Endodermal cell (in vitro differentiated cells): ENCODE measurements at regions not wholly inside any gene's neighbourhood (a gene's known extent, or its start where the extent isn't known, plus 50 kb on each side); places are given as distances from the start of the nearest gene placed in this dataset.

Source experiments
- DNase-seq: peaks from one replicate; pipeline ENCODE4 v3.0.0-alpha.2; 2017
- H3K27ac ChIP-seq: 2 replicates; pipeline ENCODE4 v1.5.1; 2013; ENCODE audit warnings: mild to moderate bottlenecking, low read depth, low read length, moderate library complexity
- H3K27me3 ChIP-seq: 2 replicates; pipeline ENCODE4 v1.6.1; 2013; ENCODE audit warnings: mild to moderate bottlenecking, low read length, moderate library complexity; ENCODE audit not compliant: insufficient read depth, control insufficient read depth, poor library complexity, severe bottlenecking
- H3K36me3 ChIP-seq: 2 replicates; pipeline ENCODE4 v1.7.0; 2013; ENCODE audit warnings: mild to moderate bottlenecking, low read length, moderate library complexity; ENCODE audit not compliant: control insufficient read depth, insufficient read depth
- H3K4me1 ChIP-seq: one replicate; pipeline ENCODE4 v1.7.0; 2013; ENCODE audit warnings: low read length; ENCODE audit not compliant: control insufficient read depth, insufficient read depth
- H3K4me3 ChIP-seq: 2 replicates; pipeline ENCODE4 v1.5.1; 2013; ENCODE audit warnings: mild to moderate bottlenecking, low read length, moderate library complexity
- H3K9ac ChIP-seq: 2 replicates; pipeline ENCODE4 v1.6.1; 2013; ENCODE audit warnings: mild to moderate bottlenecking, low read length, moderate library complexity; ENCODE audit not compliant: poor library complexity, severe bottlenecking; ENCODE audit errors: extremely low read depth
- H3K9me3 ChIP-seq: 2 replicates; pipeline ENCODE4 v1.6.1; 2013; ENCODE audit warnings: mild to moderate bottlenecking, low read length, moderate library complexity; ENCODE audit not compliant: control insufficient read depth
- H3K27ac Mint-ChIP-seq: 2 replicates; pipeline ENCODE4 v1.8.0; 2020; ENCODE audit warnings: mixed read lengths
- H3K27me3 Mint-ChIP-seq: 2 replicates; pipeline ENCODE4 v1.8.0; 2021; ENCODE audit warnings: mild to moderate bottlenecking, mixed read lengths; ENCODE audit not compliant: insufficient read depth
- H3K36me3 Mint-ChIP-seq: 2 replicates; pipeline ENCODE4 v1.8.0; 2020; ENCODE audit warnings: low read depth, mixed read lengths
- H3K4me1 Mint-ChIP-seq: 2 replicates; pipeline ENCODE4 v1.8.0; 2020; ENCODE audit warnings: mixed read lengths
- H3K4me3 Mint-ChIP-seq: 2 replicates; pipeline ENCODE4 v1.8.0; 2020; ENCODE audit warnings: mild to moderate bottlenecking, moderate library complexity, mixed read lengths
- H3K9me3 Mint-ChIP-seq: 2 replicates; pipeline ENCODE4 v1.8.0; 2020; ENCODE audit warnings: mild to moderate bottlenecking, mixed read lengths
- CTCF ChIP-seq: fragments of 200-600 bp; sonication (generic); conservative IDR thresholded peaks from 2 replicates; pipeline ENCODE4 v1.5.0; 2021; ENCODE audit warnings: antibody characterized with exemption, mild to moderate bottlenecking
- WGBS, 2 experiments: methylation state at CpG; one replicate each; pipeline versions ENCODE4 v1.1.5 to v1.1.7; 2013; ENCODE audit warnings: missing lambda C conversion rate in 2 of 2, mixed read lengths in 1 of 2; ENCODE audit not compliant: insufficient coverage in 1 of 2, insufficient read length in 1 of 2; 5-methylcytosine and 5-hydroxymethylcytosine counted together

- H3K27ac Mint-ChIP-seq = no peak overlapping the region
- no peaks in the 10 kb centered on the region for H3K9me3 Mint-ChIP-seq
- H3K27me3 Mint-ChIP-seq = no peaks in the 10 kb centered on the region
- H3K36me3 Mint-ChIP-seq = no peaks in the 10 kb centered on the region
- 89 to 94% methylated on average over 5 to 7 of the region's 7 CpGs for WGBS, 2 experiments
- H3K4me1 Mint-ChIP-seq = no peaks in the 10 kb centered on the region
- Histone ChIP-seq H3K9me3 (no peaks in the 10 kb centered on the region), H3K36me3 (no peaks in the 10 kb centered on the region), H3K27ac (no peak overlapping the region), H3K27me3 (no peaks in the 10 kb centered on the region), H3K9ac (no peak overlapping the region), H3K4me3 (no peak overlapping the region), H3K4me1 (no peaks in the 10 kb centered on the region)
- no peak for DNase-seq
- TF ChIP-seq CTCF = no peak
- no peak overlapping the region for H3K4me3 Mint-ChIP-seq
Measured at GRCh38 chr10:4194231-4194630, 409.2 kb upstream of the KLF6 start.

- no peak for TF ChIP-seq CTCF
- Histone ChIP-seq H3K9me3 (no peaks in the 10 kb centered on the region), H3K9ac (no peak overlapping the region), H3K4me1 (no peaks in the 10 kb centered on the region), H3K27ac (no peak overlapping the region), H3K36me3 (no peaks in the 10 kb centered on the region), H3K27me3 (no peaks in the 10 kb centered on the region), H3K4me3 (no peak overlapping the region)
- 89 to 100% methylated on average over 1 to 4 of the region's 4 CpGs for WGBS, 2 experiments
- Mint-ChIP-seq H3K4me1 (no peaks in the 10 kb centered on the region), H3K36me3 (no peaks in the 10 kb centered on the region), H3K27ac (no peak overlapping the region), H3K9me3 (no peaks in the 10 kb centered on the region), H3K27me3 (no peaks in the 10 kb centered on the region), H3K4me3 (no peak overlapping the region)
- no peak for DNase-seq
Measured at GRCh38 chr10:4191894-4192293, 406.9 kb upstream of the KLF6 start.

DNA sequence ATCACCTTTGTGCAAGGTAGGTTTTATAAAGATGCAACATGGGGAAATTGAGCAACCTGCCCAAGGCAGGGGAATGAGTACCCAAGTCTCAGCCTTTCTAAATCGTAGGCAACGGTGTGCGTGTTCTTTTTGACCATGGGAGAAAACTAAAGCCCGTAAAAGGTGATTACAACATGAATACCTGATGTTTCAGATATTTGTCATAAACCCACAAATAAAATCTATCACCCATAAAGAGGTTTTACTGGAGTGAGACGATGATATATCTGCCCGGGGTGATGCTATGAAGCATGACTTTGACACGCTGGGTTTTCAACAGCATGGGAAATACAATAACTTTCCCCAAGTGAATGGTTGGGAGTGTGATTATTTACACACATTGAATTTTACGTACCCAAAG lies 406.3 kb upstream of the KLF6 start:
- DNase-seq = no peak
- Mint-ChIP-seq H3K36me3 (no peaks in the 10 kb centered on the region), H3K27ac (no peak overlapping the region), H3K9me3 (no peaks in the 10 kb centered on the region), H3K4me3 (no peak overlapping the region), H3K4me1 (no peaks in the 10 kb centered on the region), H3K27me3 (no peaks in the 10 kb centered on the region)
- no peak for TF ChIP-seq CTCF
- Histone ChIP-seq H3K4me3 (no peak overlapping the region), H3K27me3 (no peaks in the 10 kb centered on the region), H3K27ac (no peak overlapping the region), H3K36me3 (no peaks in the 10 kb centered on the region), H3K9me3 (no peaks in the 10 kb centered on the region), H3K9ac (no peak overlapping the region), H3K4me1 (no peaks in the 10 kb centered on the region)
- WGBS, 2 experiments = 90 to 96% methylated on average over 5 to 8 of the region's 8 CpGs
